SJCRH30 (cell line): ENCODE measurements at regions not wholly inside any gene's neighbourhood (a gene's known extent, or its start where the extent isn't known, plus 50 kb on each side); places are given as distances from the start of the nearest gene placed in this dataset.

Experiments used
- DNase-seq, 2 experiments: peaks; one replicate each; pipeline ENCODE4 v3.0.0-alpha.2; 2015 to 2020
- H3K27ac ChIP-seq: fragments of 250-450 bp; sonication (Bioruptor Pico); 2 replicates; pipeline ENCODE4 v1.5.1; 2020; ENCODE audit warnings: mild to moderate bottlenecking, moderate library complexity
- H3K27me3 ChIP-seq: fragments of 250-450 bp; sonication (Bioruptor Pico); 2 replicates; pipeline ENCODE4 v1.5.1; 2020; ENCODE audit warnings: mild to moderate bottlenecking, moderate library complexity
- H3K36me3 ChIP-seq: fragments of 250-450 bp; sonication (Bioruptor Pico); 2 replicates; pipeline ENCODE4 v1.5.1; 2020; ENCODE audit warnings: mild to moderate bottlenecking, moderate library complexity
- H3K4me1 ChIP-seq: fragments of 250-450 bp; sonication (Bioruptor Pico); 2 replicates; pipeline ENCODE4 v1.5.1; 2020; ENCODE audit warnings: mild to moderate bottlenecking, moderate library complexity
- H3K4me3 ChIP-seq: fragments of 250-450 bp; sonication (Bioruptor Pico); 2 replicates; pipeline ENCODE4 v1.5.1; 2020; ENCODE audit warnings: mild to moderate bottlenecking, moderate library complexity
- H3K9me3 ChIP-seq: fragments of 250-450 bp; sonication (Bioruptor Pico); replicated peaks from 2 replicates; pipeline ENCODE4 v1.5.1; 2020; ENCODE audit warnings: mild to moderate bottlenecking, moderate library complexity

DNA sequence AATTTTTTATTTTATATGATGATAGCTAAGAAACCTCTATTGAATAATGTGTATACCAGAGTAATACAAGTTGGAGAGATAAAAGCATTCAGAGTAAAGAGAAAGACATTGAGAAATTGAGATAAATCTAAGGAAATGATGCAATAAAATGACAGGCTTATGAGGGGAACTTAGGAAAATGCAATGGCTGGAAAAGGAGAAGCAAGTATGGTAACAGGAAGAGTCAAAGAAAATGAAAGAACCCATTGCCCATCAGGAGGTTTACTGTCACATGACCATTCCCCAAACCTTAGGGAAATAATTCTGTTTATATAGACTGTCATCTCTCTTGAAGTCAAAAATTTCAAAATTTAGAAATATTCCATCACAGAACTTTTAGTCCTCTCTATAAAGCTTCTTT, 808.0 kb upstream of the PRR20A start:
- H3K27me3 ChIP-seq, result no peaks in the 10 kb centered on the region
- no peak overlapping the region for H3K27ac ChIP-seq
- DNase-seq, result no peak
- H3K4me3 ChIP-seq, result no peak overlapping the region
- H3K4me1 ChIP-seq, result no peaks in the 10 kb centered on the region
- no peaks in the 10 kb centered on the region for H3K36me3 ChIP-seq
- H3K9me3 ChIP-seq, result no peaks in the 10 kb centered on the region

DNA sequence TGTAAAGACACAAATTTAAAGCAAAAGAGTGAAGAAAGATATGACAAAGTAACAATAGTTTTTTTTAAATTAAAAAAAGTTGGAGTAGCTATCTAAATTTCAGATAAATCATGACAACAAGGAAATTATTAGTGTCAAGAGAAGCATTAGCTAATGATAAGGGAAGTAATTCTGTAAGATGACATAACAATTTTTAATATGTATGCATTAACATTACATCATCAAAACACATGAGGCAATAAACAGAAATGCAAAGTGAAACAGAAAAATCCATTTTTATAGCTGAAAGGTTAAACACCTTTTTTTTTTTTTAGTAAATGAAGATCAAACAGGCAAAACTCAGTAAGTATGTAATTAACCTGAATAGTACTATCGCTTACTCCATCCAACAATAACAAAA, 804.9 kb upstream of the PRR20A start:
- Histone ChIP-seq H3K9me3 (no peaks in the 10 kb centered on the region), H3K27ac (no peak overlapping the region), H3K4me3 (no peak overlapping the region), H3K36me3 (no peaks in the 10 kb centered on the region), H3K4me1 (no peaks in the 10 kb centered on the region), H3K27me3 (no peaks in the 10 kb centered on the region)
- DNase-seq, result no peak

DNA sequence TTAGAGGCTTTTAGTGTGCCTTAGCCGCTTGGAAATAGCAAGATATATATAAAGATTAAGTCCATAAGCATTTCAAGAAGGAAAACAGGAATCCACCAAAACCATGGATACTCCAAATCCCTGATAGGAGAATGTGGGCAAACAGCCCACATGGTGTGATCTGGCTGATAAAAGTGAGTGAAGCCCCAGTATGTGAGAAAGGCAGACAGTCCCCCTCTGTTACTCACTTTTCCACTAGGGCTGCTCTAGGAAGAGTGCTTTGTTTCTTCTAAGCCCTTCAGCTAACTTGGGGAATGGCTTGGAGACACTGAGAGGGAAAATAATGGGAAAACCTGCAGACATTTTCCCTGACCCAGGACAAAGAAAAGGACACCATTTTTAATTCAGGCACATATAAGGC, 802.3 kb upstream of the PRR20A start:
- DNase-seq, result no peak
- H3K4me3 ChIP-seq, result no peak overlapping the region
- no peaks in the 10 kb centered on the region for H3K4me1 ChIP-seq
- H3K36me3 ChIP-seq, result no peaks in the 10 kb centered on the region
- H3K27me3 ChIP-seq, result no peaks in the 10 kb centered on the region
- H3K9me3 ChIP-seq, result no peaks in the 10 kb centered on the region
- H3K27ac ChIP-seq, result no peak overlapping the region

DNA sequence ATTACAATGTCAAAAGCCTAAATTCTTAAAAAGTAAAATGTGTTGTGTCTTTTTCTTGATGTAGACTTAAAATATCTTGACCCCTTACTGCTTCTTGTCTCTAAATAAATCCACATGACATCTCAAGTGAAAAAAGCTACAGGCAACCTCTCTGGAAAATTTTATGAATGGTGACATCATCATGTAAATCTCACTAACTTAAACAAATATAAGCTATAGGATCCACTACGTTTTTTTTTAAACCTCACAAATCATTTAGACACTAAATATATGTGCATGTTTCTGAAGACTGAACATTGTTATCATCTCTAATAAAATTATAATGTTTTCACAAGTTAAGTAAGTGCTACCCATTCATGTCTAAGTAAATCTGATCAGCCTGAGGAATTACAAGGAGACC, 793.7 kb upstream of the PRR20A start:
- no peak overlapping the region for H3K27ac ChIP-seq
- no peaks in the 10 kb centered on the region for H3K9me3 ChIP-seq
- H3K27me3 ChIP-seq, result no peaks in the 10 kb centered on the region
- no peaks in the 10 kb centered on the region for H3K4me1 ChIP-seq
- DNase-seq, result no peak
- H3K36me3 ChIP-seq, result no peaks in the 10 kb centered on the region
- no peak overlapping the region for H3K4me3 ChIP-seq

DNA sequence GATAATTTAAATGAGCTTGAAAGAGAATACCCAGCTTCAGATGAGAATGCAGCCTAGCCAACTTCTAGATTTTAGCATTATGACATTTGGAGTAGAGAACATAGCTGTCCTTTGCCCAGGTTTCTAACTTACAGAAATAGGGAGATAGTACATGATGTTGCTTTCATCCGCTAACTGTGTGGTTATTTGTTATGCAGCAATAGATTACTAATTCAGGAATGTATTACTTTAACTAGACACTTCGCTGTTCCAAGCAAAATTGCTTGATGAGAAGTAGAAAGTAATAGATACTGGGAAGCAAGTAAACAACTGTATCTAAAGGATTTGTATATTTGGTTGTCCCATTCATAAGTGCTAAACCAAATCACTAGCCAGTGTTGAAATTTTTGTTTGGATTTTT, 790.9 kb upstream of the PRR20A start:
- Histone ChIP-seq H3K27ac (no peak overlapping the region), H3K9me3 (no peaks in the 10 kb centered on the region), H3K4me1 (no peaks in the 10 kb centered on the region), H3K4me3 (no peak overlapping the region), H3K36me3 (no peaks in the 10 kb centered on the region), H3K27me3 (no peaks in the 10 kb centered on the region)
- DNase-seq, result no peak

DNA sequence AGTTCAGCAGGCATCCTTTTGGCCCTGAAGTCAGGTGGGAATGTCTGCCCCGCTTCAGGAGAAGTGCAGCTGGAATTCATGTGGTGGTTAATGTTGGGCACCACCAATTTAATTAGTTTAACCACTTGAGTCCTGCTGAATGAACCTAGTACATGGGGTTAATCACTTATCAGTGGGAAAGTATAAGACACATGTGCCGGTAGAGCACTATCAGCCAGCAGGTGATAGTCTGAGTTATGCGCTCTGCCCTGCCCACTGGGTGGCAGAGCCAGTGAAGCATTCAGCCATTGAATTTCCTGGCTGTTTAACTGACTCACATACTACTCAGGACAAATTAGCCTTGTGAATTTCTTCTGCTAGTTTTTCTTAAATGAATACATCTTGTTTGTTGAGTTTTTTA, 789.7 kb upstream of the PRR20A start:
- DNase-seq, result no peak
- Histone ChIP-seq H3K4me1 (no peaks in the 10 kb centered on the region), H3K4me3 (no peak overlapping the region), H3K27me3 (no peaks in the 10 kb centered on the region), H3K36me3 (no peaks in the 10 kb centered on the region), H3K9me3 (no peaks in the 10 kb centered on the region), H3K27ac (no peak overlapping the region)

DNA sequence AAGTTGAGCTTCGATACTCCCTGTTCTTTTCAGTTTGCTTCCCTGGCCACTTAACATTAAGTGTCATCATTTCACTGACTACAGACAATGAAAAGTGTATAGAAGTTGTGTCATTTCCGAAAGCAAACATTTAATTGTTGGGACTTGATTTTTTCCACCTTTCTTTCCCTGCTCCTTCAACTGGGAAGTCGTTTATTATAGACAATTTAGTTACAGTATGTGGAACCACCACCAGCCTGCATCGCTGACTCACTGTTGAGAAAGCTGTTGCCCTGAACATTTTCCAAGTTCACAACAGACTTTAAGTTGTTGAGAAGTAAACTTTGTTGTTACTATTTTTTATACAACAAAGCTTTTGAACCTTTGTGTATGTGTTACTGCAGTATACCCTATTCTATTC, 788.4 kb upstream of the PRR20A start:
- Histone ChIP-seq H3K4me3 (no peak overlapping the region), H3K9me3 (no peaks in the 10 kb centered on the region), H3K4me1 (no peaks in the 10 kb centered on the region), H3K36me3 (no peaks in the 10 kb centered on the region), H3K27ac (no peak overlapping the region), H3K27me3 (no peaks in the 10 kb centered on the region)
- no peak for DNase-seq

DNA sequence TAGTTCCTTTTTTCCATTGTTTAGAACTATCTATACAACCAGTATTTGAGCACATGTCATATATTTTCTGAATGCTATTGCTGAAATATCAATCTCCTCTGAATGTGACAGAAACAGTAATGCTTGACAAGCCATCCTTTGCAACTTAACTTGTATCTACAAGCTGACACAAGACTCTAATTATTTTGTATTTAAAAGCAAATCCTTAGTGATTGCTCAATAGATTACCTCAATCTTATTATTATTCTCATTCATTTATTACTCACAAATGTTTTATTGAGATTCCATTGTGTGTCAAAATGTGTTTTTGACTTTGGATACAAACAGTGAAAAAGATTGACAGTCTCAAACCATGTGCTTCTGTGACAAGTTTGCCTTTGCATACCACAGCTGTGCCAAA, 787.8 kb upstream of the PRR20A start:
- Histone ChIP-seq H3K9me3 (no peaks in the 10 kb centered on the region), H3K36me3 (no peaks in the 10 kb centered on the region), H3K4me3 (no peak overlapping the region), H3K4me1 (no peaks in the 10 kb centered on the region), H3K27ac (no peak overlapping the region), H3K27me3 (no peaks in the 10 kb centered on the region)
- no peak for DNase-seq

DNA sequence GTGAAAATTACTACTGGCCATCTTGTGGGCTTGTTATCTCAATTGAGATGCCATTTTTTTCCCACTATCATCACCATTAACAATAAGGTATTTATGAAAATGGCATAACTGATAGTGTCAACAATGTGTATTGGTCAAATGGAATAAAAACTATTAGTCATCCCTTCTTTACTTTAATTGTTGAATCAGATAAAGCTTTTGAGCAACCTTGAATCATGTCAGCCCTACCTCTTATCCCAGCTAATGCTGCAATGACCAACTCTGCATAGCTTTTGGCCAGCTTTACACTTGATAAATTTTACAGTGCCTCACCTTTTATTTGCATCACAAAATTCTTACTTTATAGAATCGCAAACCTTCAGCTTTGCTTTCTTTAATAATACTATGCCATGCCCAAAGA, 784.0 kb upstream of the PRR20A start:
- Histone ChIP-seq H3K27me3 (no peaks in the 10 kb centered on the region), H3K4me3 (no peak overlapping the region), H3K4me1 (no peaks in the 10 kb centered on the region), H3K27ac (no peak overlapping the region), H3K36me3 (no peaks in the 10 kb centered on the region), H3K9me3 (no peaks in the 10 kb centered on the region)
- DNase-seq, result no peak

DNA sequence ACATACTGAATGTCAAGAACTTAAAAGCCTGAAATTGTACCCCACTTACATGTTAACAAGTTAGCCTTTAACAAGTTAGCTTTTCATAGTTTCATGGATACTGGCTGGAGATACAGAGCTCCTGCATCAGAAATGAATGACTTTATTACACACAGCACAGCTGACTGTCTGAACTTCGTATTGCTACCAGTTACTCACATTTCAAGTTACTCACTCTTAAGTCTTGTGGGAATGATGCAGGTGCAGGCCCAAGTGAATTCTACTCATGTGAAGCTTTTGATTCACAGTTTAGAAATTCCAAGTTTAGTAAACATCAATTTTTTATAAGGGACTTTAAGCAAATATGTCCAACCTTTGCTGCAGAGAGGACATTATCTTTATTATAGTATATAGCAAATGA, 762.2 kb upstream of the PRR20A start:
- Histone ChIP-seq H3K4me3 (no peak overlapping the region), H3K9me3 (no peaks in the 10 kb centered on the region), H3K27ac (no peak overlapping the region), H3K27me3 (no peaks in the 10 kb centered on the region), H3K4me1 (no peaks in the 10 kb centered on the region), H3K36me3 (no peaks in the 10 kb centered on the region)
- no peak for DNase-seq

DNA sequence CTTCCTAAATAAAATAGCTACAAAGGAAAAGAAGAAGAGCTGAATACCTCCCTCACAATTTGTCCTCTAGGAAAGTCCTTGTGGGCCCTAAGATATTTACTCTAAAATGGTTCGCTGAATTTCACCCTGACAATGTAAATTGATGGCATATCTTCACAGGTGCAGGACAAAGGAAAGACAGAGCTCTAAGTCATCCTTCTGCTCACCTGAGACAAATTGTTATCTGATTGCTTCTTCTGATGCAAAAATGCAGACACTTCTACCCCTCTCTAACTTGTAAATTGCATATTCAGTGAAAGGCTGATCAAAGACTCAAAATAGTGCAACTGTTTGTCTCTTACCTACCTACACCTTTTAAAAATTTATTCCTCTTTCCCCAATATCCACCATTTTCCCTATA, 747.2 kb upstream of the PRR20A start:
- no peaks in the 10 kb centered on the region for H3K9me3 ChIP-seq
- H3K4me3 ChIP-seq, result no peak overlapping the region
- no peaks in the 10 kb centered on the region for H3K27me3 ChIP-seq
- no peaks in the 10 kb centered on the region for H3K4me1 ChIP-seq
- H3K36me3 ChIP-seq, result no peaks in the 10 kb centered on the region
- no peak for DNase-seq
- H3K27ac ChIP-seq, result no peak overlapping the region

DNA sequence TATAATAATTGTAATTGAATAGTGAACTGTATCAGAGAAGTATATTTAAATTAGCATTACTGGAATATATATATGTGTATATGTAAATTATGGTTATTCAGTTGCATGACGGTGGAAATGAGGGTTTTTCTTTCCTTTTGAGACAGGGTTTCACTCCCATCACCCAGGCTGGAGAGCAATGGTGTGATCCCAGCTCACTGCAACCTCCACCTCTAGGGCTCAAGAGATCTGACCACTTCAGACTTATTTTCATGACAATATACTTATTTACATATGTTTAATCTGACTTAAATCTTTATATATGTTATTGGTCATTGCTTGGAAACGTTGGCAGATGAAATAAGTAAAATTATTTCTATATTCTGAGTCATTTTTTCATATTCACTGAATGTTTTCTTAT, 744.4 kb upstream of the PRR20A start:
- Histone ChIP-seq H3K4me3 (no peak overlapping the region), H3K4me1 (no peaks in the 10 kb centered on the region), H3K36me3 (no peaks in the 10 kb centered on the region), H3K27ac (no peak overlapping the region), H3K9me3 (no peaks in the 10 kb centered on the region), H3K27me3 (no peaks in the 10 kb centered on the region)
- DNase-seq, result no peak

DNA sequence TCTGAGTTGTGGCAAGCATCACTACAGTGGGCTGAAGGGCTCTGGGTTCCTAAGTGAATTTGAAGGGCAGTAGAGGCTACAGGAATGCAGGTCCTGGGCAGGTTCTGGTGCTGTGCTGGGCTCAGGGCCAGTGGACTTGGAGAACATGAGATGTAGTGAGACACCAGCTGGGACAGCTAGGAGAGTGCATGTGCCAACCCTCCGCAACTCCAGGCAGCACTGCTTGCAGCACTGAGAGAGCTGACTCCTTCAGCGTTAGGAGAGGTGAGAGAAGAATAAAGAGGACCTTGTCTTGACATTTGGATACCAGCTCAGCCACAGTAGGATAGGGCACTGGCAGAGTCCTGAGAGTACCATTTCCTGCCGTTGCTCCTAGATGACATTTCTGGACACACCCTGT, 739.9 kb upstream of the PRR20A start:
- Histone ChIP-seq H3K9me3 (no peaks in the 10 kb centered on the region), H3K4me3 (no peak overlapping the region), H3K27me3 (no peaks in the 10 kb centered on the region), H3K36me3 (no peaks in the 10 kb centered on the region), H3K27ac (no peak overlapping the region), H3K4me1 (no peaks in the 10 kb centered on the region)
- DNase-seq, result no peak

DNA sequence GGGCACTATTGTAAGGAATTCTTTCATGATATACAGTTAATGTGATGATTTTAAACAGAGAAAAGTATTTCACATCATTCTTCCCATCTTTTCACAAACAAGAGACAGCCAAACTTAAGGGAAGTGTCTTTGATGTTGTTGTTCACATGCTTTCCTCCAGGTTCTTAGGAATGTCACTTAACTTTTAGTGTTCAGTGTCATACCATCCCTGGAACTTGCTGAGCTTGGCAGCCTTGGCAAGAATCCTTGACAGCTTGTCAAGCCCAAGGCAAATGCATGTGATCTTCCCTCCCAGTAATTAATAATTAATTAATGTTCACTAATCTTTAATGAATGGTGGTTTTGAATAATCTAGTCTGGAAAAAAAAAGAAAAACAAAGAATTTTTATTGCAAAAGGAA, 727.9 kb upstream of the PRR20A start:
- no peaks in the 10 kb centered on the region for H3K9me3 ChIP-seq
- H3K4me3 ChIP-seq, result no peak overlapping the region
- H3K36me3 ChIP-seq, result no peaks in the 10 kb centered on the region
- no peak for DNase-seq
- H3K4me1 ChIP-seq, result no peaks in the 10 kb centered on the region
- no peaks in the 10 kb centered on the region for H3K27me3 ChIP-seq
- no peak overlapping the region for H3K27ac ChIP-seq

DNA sequence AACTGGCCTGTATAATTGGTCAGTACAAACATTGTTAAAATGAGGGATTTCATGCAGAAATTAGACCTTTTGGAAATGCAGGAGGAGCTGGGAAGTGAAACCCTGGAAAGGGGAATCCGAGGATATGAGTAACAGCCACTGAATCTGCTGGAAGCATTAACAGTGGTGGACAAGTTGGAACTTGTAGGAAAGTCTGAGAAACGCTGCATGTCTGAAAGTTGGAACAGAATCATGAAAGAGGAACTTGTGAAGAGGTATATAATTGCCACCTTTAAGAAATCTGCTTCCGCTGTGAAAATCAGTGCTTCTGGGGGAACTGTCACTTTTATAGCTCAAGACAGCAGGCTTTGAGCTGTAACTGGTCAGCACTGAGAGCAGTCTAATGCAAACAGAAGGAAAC, 716.5 kb upstream of the PRR20A start:
- H3K4me3 ChIP-seq, result no peak overlapping the region
- no peaks in the 10 kb centered on the region for H3K36me3 ChIP-seq
- no peaks in the 10 kb centered on the region for H3K27me3 ChIP-seq
- no peak overlapping the region for H3K27ac ChIP-seq
- H3K9me3 ChIP-seq, result no peaks in the 10 kb centered on the region
- no peaks in the 10 kb centered on the region for H3K4me1 ChIP-seq
- DNase-seq, result peak in 1 of 2 experiments; percentile 26

DNA sequence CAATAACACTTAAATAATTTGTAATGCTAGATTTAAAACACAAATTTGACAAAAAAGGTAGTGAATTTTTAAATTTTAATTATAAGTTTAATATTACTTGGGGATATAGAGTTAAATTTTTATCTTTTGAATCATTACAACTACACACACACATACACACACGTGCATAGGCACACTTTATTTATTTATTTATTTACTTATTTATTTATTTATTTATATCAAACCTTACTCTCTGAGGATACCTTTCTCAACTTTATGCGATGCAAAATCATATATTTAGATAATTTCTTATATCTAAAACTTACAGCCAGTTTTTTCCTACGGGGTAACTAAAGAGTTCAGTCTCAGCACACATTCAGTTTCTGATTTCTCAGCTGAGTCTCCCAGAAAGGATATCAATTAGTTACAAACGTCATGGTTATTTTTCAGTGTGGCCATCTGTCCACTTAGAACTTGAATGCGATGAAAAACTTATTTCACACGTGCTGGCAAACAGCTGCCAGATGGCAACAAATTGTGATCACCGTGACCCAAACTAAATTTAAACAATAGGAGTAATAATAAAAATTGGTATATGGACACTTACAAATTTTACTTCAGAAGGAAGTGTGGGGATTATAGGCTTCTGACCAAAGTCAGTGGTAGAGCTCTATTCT, 683.1 kb upstream of the PRR20A start:
- Histone ChIP-seq H3K27ac (peak overlapping the region; percentile 94), H3K4me3 (no peak overlapping the region), H3K4me1 (peaks cover 35% of the 10 kb centered on the region), H3K36me3 (no peaks in the 10 kb centered on the region), H3K27me3 (no peaks in the 10 kb centered on the region), H3K9me3 (no peaks in the 10 kb centered on the region)
- DNase-seq, result peak; percentile 74 to 94
